Astrocyte (in vitro differentiated cells and primary cell): ENCODE measurements at regions not wholly inside any gene's neighbourhood (a gene's known extent, or its start where the extent isn't known, plus 50 kb on each side); places are given as distances from the start of the nearest gene placed in this dataset.
A peak's percentile ranks its signal among the peaks of the same experiment; 100 is the strongest.

Experiments used
- DNase-seq: peaks from one replicate; pipeline ENCODE4 v3.0.0-alpha.2; 2010; ENCODE audit warnings: low read depth
- FAIRE-seq: peaks from 2 replicates; lab custom pipeline; 2011; peaks lifted over from hg19 to GRCh38; lab: Jason Lieb, UNC
- H2AFZ ChIP-seq: 2 replicates; pipeline ENCODE4 v1.6.0; 2012; ENCODE audit warnings: low read depth, low read length, inconsistent platforms
- H3K27ac ChIP-seq: 2 replicates; pipeline ENCODE4 v1.5.1; 2011; ENCODE audit warnings: low read depth, low read length, inconsistent platforms
- H3K27me3 ChIP-seq: 2 replicates; pipeline ENCODE4 v1.6.0; 2011; ENCODE audit warnings: low read length, inconsistent platforms; ENCODE audit not compliant: insufficient read depth
- H3K36me3 ChIP-seq: 2 replicates; pipeline ENCODE4 v1.5.1; 2011; ENCODE audit warnings: low read length, inconsistent platforms; ENCODE audit not compliant: insufficient read depth
- H3K4me1 ChIP-seq: 2 replicates; pipeline ENCODE4 v1.5.1; 2011; ENCODE audit warnings: low read length, inconsistent platforms; ENCODE audit not compliant: insufficient read depth
- H3K4me2 ChIP-seq: 2 replicates; pipeline ENCODE4 v1.6.0; 2012; ENCODE audit warnings: low read length, inconsistent platforms
- H3K4me3 ChIP-seq: 2 replicates; pipeline ENCODE4 v1.5.1; 2011; ENCODE audit warnings: low read depth, mild to moderate bottlenecking, low read length, inconsistent platforms; ENCODE audit not compliant: insufficient read depth
- H3K79me2 ChIP-seq: 2 replicates; pipeline ENCODE4 v1.6.0; 2012; ENCODE audit warnings: mild to moderate bottlenecking, low read length, inconsistent platforms; ENCODE audit not compliant: insufficient read depth
- H3K9ac ChIP-seq: 2 replicates; pipeline ENCODE4 v1.6.0; 2012; ENCODE audit warnings: mild to moderate bottlenecking, low read length, inconsistent platforms
- H3K9me3 ChIP-seq: 2 replicates; pipeline ENCODE4 v1.5.1; 2012; ENCODE audit warnings: low read depth, mild to moderate bottlenecking, low read length, inconsistent platforms; ENCODE audit not compliant: insufficient read depth
- H4K20me1 ChIP-seq: 2 replicates; pipeline ENCODE4 v1.6.0; 2012; ENCODE audit warnings: low read length, inconsistent platforms; ENCODE audit not compliant: insufficient read depth
- H3K27ac Mint-ChIP-seq: one replicate; pipeline ENCODE4 v1.8.0; 2021; ENCODE audit warnings: mild to moderate bottlenecking, mixed read lengths; ENCODE audit not compliant: unreplicated experiment
- H3K27me3 Mint-ChIP-seq: one replicate; pipeline ENCODE4 v1.8.0; 2021; ENCODE audit warnings: low read depth, mixed read lengths; ENCODE audit not compliant: unreplicated experiment
- H3K36me3 Mint-ChIP-seq: one replicate; pipeline ENCODE4 v1.8.0; 2021; ENCODE audit warnings: low read depth, mixed read lengths; ENCODE audit not compliant: unreplicated experiment
- H3K4me1 Mint-ChIP-seq: one replicate; pipeline ENCODE4 v1.8.0; 2021; ENCODE audit warnings: low read depth, mixed read lengths; ENCODE audit not compliant: unreplicated experiment
- H3K4me3 Mint-ChIP-seq: one replicate; pipeline ENCODE4 v1.8.0; 2021; ENCODE audit warnings: mild to moderate bottlenecking, moderate library complexity, mixed read lengths; ENCODE audit not compliant: unreplicated experiment
- H3K9me3 Mint-ChIP-seq: one replicate; pipeline ENCODE4 v1.8.0; 2021; ENCODE audit warnings: mild to moderate bottlenecking, mixed read lengths; ENCODE audit not compliant: unreplicated experiment
- CTCF ChIP-seq: IDR thresholded peaks from 2 replicates; pipeline ENCODE4 v1.5.1; 2011; ENCODE audit warnings: low read depth, mild to moderate bottlenecking, inconsistent platforms, low read length, moderate library complexity; ENCODE audit not compliant: insufficient read depth
- EZH2 ChIP-seq: IDR thresholded peaks from 2 replicates; pipeline ENCODE4 v1.6.1; 2012; ENCODE audit warnings: mild to moderate bottlenecking, low read length, inconsistent platforms; ENCODE audit not compliant: insufficient read depth

DNA sequence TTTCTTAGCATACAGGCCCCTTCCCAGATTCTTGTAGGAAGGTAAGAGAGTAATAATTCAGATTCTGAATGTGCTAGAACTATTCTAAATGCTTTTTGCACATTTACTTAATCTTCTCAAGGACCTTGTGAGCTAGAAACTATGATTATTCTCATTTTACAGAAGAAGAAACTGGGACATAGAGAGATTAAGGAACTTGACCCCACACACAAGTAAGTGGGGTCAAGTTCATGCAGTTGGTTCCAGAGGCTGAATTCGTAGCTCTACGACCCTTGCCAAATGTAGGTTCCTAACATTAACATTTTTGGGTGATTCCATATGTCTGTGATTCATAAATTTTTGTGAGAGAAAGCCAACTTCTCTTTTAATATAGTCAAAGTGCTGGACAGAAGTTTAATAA lies 238.1 kb downstream of the LACC1 start:
- Mint-ChIP-seq H3K4me1 (peaks cover 4% of the 10 kb centered on the region), H3K9me3 (no peaks in the 10 kb centered on the region), H3K27me3 (no peaks in the 10 kb centered on the region), H3K27ac (peak overlapping the region; percentile 47), H3K4me3 (no peak overlapping the region), H3K36me3 (no peaks in the 10 kb centered on the region)
- Histone ChIP-seq H3K4me1 (no peaks in the 10 kb centered on the region), H3K4me2 (no peak overlapping the region), H3K27me3 (no peaks in the 10 kb centered on the region), H3K9me3 (no peaks in the 10 kb centered on the region), H3K4me3 (no peak overlapping the region), H2AFZ (no peak overlapping the region), H3K36me3 (no peaks in the 10 kb centered on the region), H4K20me1 (no peaks in the 10 kb centered on the region), H3K27ac (no peak overlapping the region), H3K79me2 (no peaks in the 10 kb centered on the region), H3K9ac (no peak overlapping the region)
- TF ChIP-seq EZH2: no peak
- TF ChIP-seq CTCF: no peak
- DNase-seq (no peak), FAIRE-seq (no peak)

DNA sequence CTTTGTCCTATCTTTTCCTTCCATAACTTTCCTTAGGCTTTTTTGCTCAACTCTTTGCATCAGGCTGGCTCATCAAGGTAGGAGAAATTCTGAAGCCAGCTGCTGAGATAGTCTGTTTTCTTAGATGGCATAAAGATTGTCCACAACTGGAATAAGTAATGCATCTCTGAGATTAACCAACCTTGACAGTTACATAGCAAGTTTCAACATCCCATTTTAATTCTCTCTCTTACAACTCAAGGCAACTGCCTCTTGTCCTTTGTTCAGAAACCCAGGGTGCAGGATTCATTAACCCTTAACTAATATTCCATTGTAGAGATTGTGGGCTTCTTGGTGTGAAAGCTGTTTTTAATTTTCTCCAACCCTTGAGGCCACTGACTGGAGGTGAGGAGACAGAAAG lies 239.2 kb downstream of the LACC1 start:
- Mint-ChIP-seq H3K9me3 (peaks cover 3% of the 10 kb centered on the region), H3K4me3 (no peak overlapping the region), H3K36me3 (no peaks in the 10 kb centered on the region), H3K27ac (no peak overlapping the region), H3K27me3 (no peaks in the 10 kb centered on the region), H3K4me1 (peaks cover 4% of the 10 kb centered on the region)
- Histone ChIP-seq H3K27me3 (no peaks in the 10 kb centered on the region), H4K20me1 (no peaks in the 10 kb centered on the region), H3K4me3 (no peak overlapping the region), H3K9ac (no peak overlapping the region), H3K4me2 (no peak overlapping the region), H3K4me1 (no peaks in the 10 kb centered on the region), H3K27ac (no peak overlapping the region), H3K36me3 (no peaks in the 10 kb centered on the region), H2AFZ (no peak overlapping the region), H3K9me3 (no peaks in the 10 kb centered on the region), H3K79me2 (no peaks in the 10 kb centered on the region)
- FAIRE-seq: no peak
- no peak for DNase-seq
- no peak for TF ChIP-seq EZH2

GRCh38 chr13:44120043-44120442 lies 240.3 kb downstream of the LACC1 start:
- TF ChIP-seq CTCF (no peak), EZH2 (no peak)
- Histone ChIP-seq H3K79me2 (no peaks in the 10 kb centered on the region), H3K36me3 (no peaks in the 10 kb centered on the region), H3K9me3 (no peaks in the 10 kb centered on the region), H3K4me2 (no peak overlapping the region), H4K20me1 (no peaks in the 10 kb centered on the region), H3K27me3 (no peaks in the 10 kb centered on the region), H3K27ac (no peak overlapping the region), H3K4me1 (no peaks in the 10 kb centered on the region), H3K9ac (no peak overlapping the region), H2AFZ (no peak overlapping the region), H3K4me3 (no peak overlapping the region)
- Mint-ChIP-seq H3K9me3 (peaks cover 3% of the 10 kb centered on the region), H3K4me3 (no peak overlapping the region), H3K27ac (no peak overlapping the region), H3K27me3 (no peaks in the 10 kb centered on the region), H3K36me3 (no peaks in the 10 kb centered on the region), H3K4me1 (peaks cover 4% of the 10 kb centered on the region)
- FAIRE-seq (no peak), DNase-seq (no peak)
